OCI-LY7 (cell line): ENCODE measurements at regions not wholly inside any gene's neighbourhood (a gene's known extent, or its start where the extent isn't known, plus 50 kb on each side); places are given as distances from the start of the nearest gene placed in this dataset.

Experiments
- BruUV-seq: library from RNA; stranded (reverse); fragments of 400-500 nt; replicated peaks from 2 replicates; lab custom pipeline; 2021; lab: Mats Ljungman, UMichigan
- CTCF ChIA-PET: fragments of 300-600 bp; sonication (Branson Sonifier 250); formaldehyde crosslinking; loops from one replicate; lab custom pipeline; 2022; ENCODE audit warnings: antibody characterized with exemption; ENCODE audit not compliant: unreplicated experiment; lab: Charles Lee
- POLR2A ChIA-PET: fragments of 300-600 bp; sonication (Branson Sonifier 250); formaldehyde crosslinking; loops from one replicate; lab custom pipeline; 2022; ENCODE audit warnings: antibody characterized with exemption; lab: Charles Lee
- DNase-seq: peaks from one replicate; pipeline ENCODE4 v3.0.0-alpha.2; 2015; ENCODE audit warnings: low spot score
- H2AFZ ChIP-seq: fragments of 200-600 bp; sonication (generic), shearing (Covaris generic); 2 replicates; pipeline ENCODE4 v1.6.1; 2014; ENCODE audit warnings: mild to moderate bottlenecking, antibody characterized with exemption, low read length, moderate library complexity
- H3K27ac ChIP-seq: fragments of 200-600 bp; sonication (generic); 2 replicates; pipeline ENCODE4 v1.5.1; 2014; ENCODE audit warnings: mixed run types, low read depth, mild to moderate bottlenecking, moderate library complexity, low read length, inconsistent platforms; ENCODE audit not compliant: poor library complexity, severe bottlenecking
- H3K36me3 ChIP-seq: fragments of 200-600 bp; sonication (generic); 2 replicates; pipeline ENCODE4 v1.6.1; 2014; ENCODE audit warnings: mild to moderate bottlenecking, antibody characterized with exemption, low read length, moderate library complexity, mixed read lengths; ENCODE audit not compliant: insufficient read depth
- H3K4me1 ChIP-seq: fragments of 200-600 bp; sonication (generic); 2 replicates; pipeline ENCODE4 v1.5.1; 2014; ENCODE audit warnings: mild to moderate bottlenecking, low read length; ENCODE audit not compliant: insufficient read depth, poor library complexity, severe bottlenecking
- H3K4me2 ChIP-seq: fragments of 200-600 bp; sonication (generic); 2 replicates; pipeline ENCODE4 v1.6.1; 2014; ENCODE audit warnings: mild to moderate bottlenecking, low read length
- H3K4me3 ChIP-seq: fragments of 200-600 bp; sonication (generic); 2 replicates; pipeline ENCODE4 v1.5.1; 2014; ENCODE audit warnings: mild to moderate bottlenecking, low read depth, low read length; ENCODE audit not compliant: poor library complexity, severe bottlenecking
- H3K79me2 ChIP-seq: fragments of 200-600 bp; sonication (generic); 2 replicates; pipeline ENCODE4 v1.6.1; 2016; ENCODE audit warnings: low read depth, mild to moderate bottlenecking, low read length, moderate library complexity, mixed read lengths; ENCODE audit not compliant: insufficient read depth
- H3K9me2 ChIP-seq: fragments of 200-600 bp; sonication (generic); 2 replicates; pipeline ENCODE4 v1.6.1; 2016; ENCODE audit warnings: mild to moderate bottlenecking, low read length, mixed read lengths; ENCODE audit not compliant: insufficient read depth
- H3K9me3 ChIP-seq: fragments of 200-600 bp; sonication (generic); 2 replicates; pipeline ENCODE4 v1.6.1; 2014; ENCODE audit warnings: mild to moderate bottlenecking, mixed run types, low read length, mixed read lengths
- H4K20me1 ChIP-seq: fragments of 200-600 bp; sonication (generic); 2 replicates; pipeline ENCODE4 v1.6.1; 2014; ENCODE audit warnings: mild to moderate bottlenecking, antibody characterized with exemption, low read length, moderate library complexity, mixed read lengths; ENCODE audit not compliant: insufficient read depth
- CTCF ChIP-seq: fragments of 200-600 bp; sonication (generic); conservative IDR thresholded peaks from 2 replicates; pipeline ENCODE4 v1.5.1; 2014; ENCODE audit warnings: mild to moderate bottlenecking, antibody characterized with exemption, low read length, moderate library complexity, mixed read lengths
- EZH2phosphoT487 ChIP-seq: fragments of 200-600 bp; sonication (generic); IDR thresholded peaks from 2 replicates; pipeline ENCODE4 v1.6.1; 2018; ENCODE audit warnings: low read depth, borderline replicate concordance, mild to moderate bottlenecking, mixed run types, antibody characterized with exemption, low read length, moderate library complexity, mixed read lengths
- intact Hi-C: fragments of 100-400 bp; cut with micrococcal nuclease; formaldehyde crosslinking; loops from one replicate; pipeline ENCODE4 v1.10.0; 2022; ENCODE audit not compliant: unreplicated experiment

- Histone ChIP-seq H3K36me3 (no peaks in the 10 kb centered on the region), H3K4me2 (no peak overlapping the region), H2AFZ (no peak overlapping the region), H3K4me3 (no peak overlapping the region), H3K79me2 (no peaks in the 10 kb centered on the region), H4K20me1 (no peaks in the 10 kb centered on the region), H3K9me2 (no peaks in the 10 kb centered on the region), H3K27ac (no peak overlapping the region), H3K9me3 (no peaks in the 10 kb centered on the region), H3K4me1 (no peaks in the 10 kb centered on the region)
- TF ChIP-seq CTCF (no peak), EZH2phosphoT487 (no peak)
- ChIA-PET CTCF (no interaction called here), POLR2A (no interaction called here)
- intact Hi-C loops: no loop called here
- no TSS peak for BruUV-seq
- DNase-seq: no peak
Observed at GRCh38 chr13:111862836-111863815, 203.8 kb upstream of the SOX1 start.

- CTCF ChIA-PET: no interaction called here
- Histone ChIP-seq H2AFZ (no peak overlapping the region), H4K20me1 (no peaks in the 10 kb centered on the region), H3K36me3 (no peaks in the 10 kb centered on the region), H3K4me3 (no peak overlapping the region), H3K4me2 (no peak overlapping the region), H3K4me1 (no peaks in the 10 kb centered on the region), H3K27ac (no peak overlapping the region), H3K79me2 (no peaks in the 10 kb centered on the region), H3K9me3 (no peaks in the 10 kb centered on the region), H3K9me2 (no peaks in the 10 kb centered on the region)
- POLR2A ChIA-PET: no interaction called here
- TF ChIP-seq EZH2phosphoT487: no peak
- no peak for TF ChIP-seq CTCF
- intact Hi-C loops: no loop called here
- DNase-seq: no peak
- no TSS peak for BruUV-seq
Observed at GRCh38 chr13:111864566-111864965, 202.4 kb upstream of the SOX1 start.

- no peak overlapping the region for H2AFZ ChIP-seq
- H4K20me1 ChIP-seq: no peaks in the 10 kb centered on the region
- ChIA-PET CTCF (no interaction called here), POLR2A (no interaction called here)
- H3K4me1 ChIP-seq: no peaks in the 10 kb centered on the region
- no peak for TF ChIP-seq EZH2phosphoT487
- no peak for TF ChIP-seq CTCF
- H3K9me3 ChIP-seq: no peaks in the 10 kb centered on the region
- intact Hi-C loops: no loop called here
- DNase-seq: no peak
- H3K4me2 ChIP-seq: no peak overlapping the region
- no peak overlapping the region for H3K27ac ChIP-seq
- no peaks in the 10 kb centered on the region for H3K36me3 ChIP-seq
- H3K4me3 ChIP-seq: no peak overlapping the region
- H3K79me2 ChIP-seq: no peaks in the 10 kb centered on the region
- no peaks in the 10 kb centered on the region for H3K9me2 ChIP-seq
- no TSS peak for BruUV-seq
Observed at GRCh38 chr13:111865046-111865445, 201.9 kb upstream of the SOX1 start.
